Upper lobe of left lung (tissue), 6 donors: ENCODE measurements at regions not wholly inside any gene's neighbourhood (a gene's known extent, or its start where the extent isn't known, plus 50 kb on each side); places are given as distances from the start of the nearest gene placed in this dataset.
A peak's percentile ranks its signal among the peaks of the same experiment; 100 is the strongest.

Experiments used
- ATAC-seq, 2 donors: fragments of 200-7000 bp; cut with Tn5 transposase; one replicate each; pipeline ENCODE4 v1.9.1; 2022; ENCODE audit warnings: mild to moderate bottlenecking in 2 of 2, moderate library complexity in 2 of 2; ENCODE audit not compliant: low FRiP score in 2 of 2
- DNase-seq, 2 donors: peaks; one replicate each; pipeline ENCODE4 v3.0.0-alpha.2; 2019 to 2020
- H3K27ac ChIP-seq, 4 donors: fragments of 200-600 bp; sonication (generic); one replicate each; pipeline ENCODE4 v1.5.1; 2016 to 2019
- H3K27me3 ChIP-seq, 4 donors: fragments of 200-600 bp; sonication (generic); one replicate each; pipeline ENCODE4 v1.5.1; 2017 to 2019
- H3K36me3 ChIP-seq, 4 donors: fragments of 200-600 bp; sonication (generic); one replicate each; pipeline ENCODE4 v1.5.1; 2016 to 2019
- H3K4me1 ChIP-seq, 4 donors: fragments of 200-600 bp; sonication (generic); one replicate each; pipeline ENCODE4 v1.5.1; 2018 to 2019
- H3K4me3 ChIP-seq, 4 donors: fragments of 200-600 bp; sonication (generic); one replicate each; pipeline ENCODE4 v1.5.1; 2017 to 2019; ENCODE audit warnings: mild to moderate bottlenecking in 2 of 4, moderate library complexity in 1 of 4
- H3K9me3 ChIP-seq, 4 donors: fragments of 200-600 bp; sonication (generic); one replicate each; pipeline ENCODE4 v1.5.1; 2018 to 2019
- EP300 ChIP-seq, 4 donors: sonication (generic); formaldehyde crosslinking; IDR thresholded peaks; one replicate each; pipeline ENCODE4 v1.5.1; 2017; ENCODE audit warnings: antibody characterized with exemption in 4 of 4, control low read depth in 2 of 4
- POLR2A ChIP-seq, 4 donors: fragments of 450-650 bp; IDR thresholded peaks; one replicate each; pipeline ENCODE4 v1.5.1; 2016 to 2017; ENCODE audit warnings: antibody characterized with exemption in 4 of 4, mild to moderate bottlenecking in 2 of 4
- POLR2AphosphoS5 ChIP-seq, 2 donors: sonication (generic); formaldehyde crosslinking; IDR thresholded peaks; one replicate each; pipeline ENCODE4 v1.5.1; 2017; ENCODE audit warnings: antibody characterized with exemption in 2 of 2
- WGBS, 2 donors: methylation state at CpG; one replicate each; pipeline ENCODE4 v1.1.5; 2017 to 2018; 5-methylcytosine and 5-hydroxymethylcytosine counted together
- TF ChIP-seq, protein P1 (sequence below), 6 experiments: fragments of 450-650 bp in 4 of 6; fragments of 200-600 bp in 2 of 6; sonication (generic) in 2 of 6; IDR thresholded peaks; one replicate each; pipeline ENCODE4 v1.5.1; 2016 to 2019; ENCODE audit warnings: antibody characterized with exemption in 6 of 6
- donor health status: DM: no; HTN: no; CAD: no; lungs with moderate emphysema.
- donor health status: DM: no; HTN: yes; CAD: no; lungs with severe emphysema.

DNA sequence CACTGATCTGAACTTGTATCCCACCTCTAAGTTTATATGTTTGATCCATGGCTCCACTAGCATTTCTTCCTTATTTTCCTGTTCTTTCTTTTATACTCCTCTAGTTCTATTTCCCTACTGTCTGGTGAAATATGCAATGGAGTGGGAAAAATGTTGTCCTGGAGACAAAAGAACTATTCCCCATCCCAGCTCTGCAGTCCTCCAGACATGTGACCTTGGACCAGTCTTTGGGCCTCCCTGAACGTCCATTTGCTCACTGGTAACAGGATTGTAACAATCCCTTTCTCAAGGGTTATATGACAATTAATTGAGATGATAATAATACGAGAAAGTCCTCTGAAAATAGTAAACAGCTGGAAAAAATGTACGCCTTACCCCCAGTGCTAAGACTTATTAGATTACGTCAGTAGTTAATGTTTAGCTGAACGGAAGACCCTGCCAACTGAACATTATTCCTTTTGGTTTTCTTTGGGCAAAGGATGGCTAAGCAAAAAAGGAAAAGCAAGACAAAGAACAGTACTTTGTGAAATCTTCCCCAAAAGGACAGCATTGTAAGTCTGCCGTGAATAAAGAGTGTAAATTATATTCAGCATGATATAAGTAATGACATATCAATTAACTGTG, 302.3 kb upstream of the PPARGC1A start:
- WGBS, 2 donors, result 85% methylated on average over 6 of the region's 6 CpGs
- no peaks in the 10 kb centered on the region for H3K36me3 ChIP-seq
- no peaks in the 10 kb centered on the region for H3K9me3 ChIP-seq
- TF ChIP-seq EP300 (IDR thresholded peaks at IDR 0.05), result no peak
- no peak for TF ChIP-seq POLR2AphosphoS5 (IDR thresholded peaks at IDR 0.05)
- TF ChIP-seq POLR2A (IDR thresholded peaks at IDR 0.05), result no peak
- TF ChIP-seq, protein P1, sequence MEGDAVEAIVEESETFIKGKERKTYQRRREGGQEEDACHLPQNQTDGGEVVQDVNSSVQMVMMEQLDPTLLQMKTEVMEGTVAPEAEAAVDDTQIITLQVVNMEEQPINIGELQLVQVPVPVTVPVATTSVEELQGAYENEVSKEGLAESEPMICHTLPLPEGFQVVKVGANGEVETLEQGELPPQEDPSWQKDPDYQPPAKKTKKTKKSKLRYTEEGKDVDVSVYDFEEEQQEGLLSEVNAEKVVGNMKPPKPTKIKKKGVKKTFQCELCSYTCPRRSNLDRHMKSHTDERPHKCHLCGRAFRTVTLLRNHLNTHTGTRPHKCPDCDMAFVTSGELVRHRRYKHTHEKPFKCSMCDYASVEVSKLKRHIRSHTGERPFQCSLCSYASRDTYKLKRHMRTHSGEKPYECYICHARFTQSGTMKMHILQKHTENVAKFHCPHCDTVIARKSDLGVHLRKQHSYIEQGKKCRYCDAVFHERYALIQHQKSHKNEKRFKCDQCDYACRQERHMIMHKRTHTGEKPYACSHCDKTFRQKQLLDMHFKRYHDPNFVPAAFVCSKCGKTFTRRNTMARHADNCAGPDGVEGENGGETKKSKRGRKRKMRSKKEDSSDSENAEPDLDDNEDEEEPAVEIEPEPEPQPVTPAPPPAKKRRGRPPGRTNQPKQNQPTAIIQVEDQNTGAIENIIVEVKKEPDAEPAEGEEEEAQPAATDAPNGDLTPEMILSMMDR (IDR thresholded peaks at IDR 0.05), result no peak
- no peak overlapping the region for H3K27ac ChIP-seq
- H3K4me1 ChIP-seq, result no peaks in the 10 kb centered on the region
- no peak for ATAC-seq
- no peaks in the 10 kb centered on the region for H3K27me3 ChIP-seq
- H3K4me3 ChIP-seq, result no peak overlapping the region
- no peak for DNase-seq

DNA sequence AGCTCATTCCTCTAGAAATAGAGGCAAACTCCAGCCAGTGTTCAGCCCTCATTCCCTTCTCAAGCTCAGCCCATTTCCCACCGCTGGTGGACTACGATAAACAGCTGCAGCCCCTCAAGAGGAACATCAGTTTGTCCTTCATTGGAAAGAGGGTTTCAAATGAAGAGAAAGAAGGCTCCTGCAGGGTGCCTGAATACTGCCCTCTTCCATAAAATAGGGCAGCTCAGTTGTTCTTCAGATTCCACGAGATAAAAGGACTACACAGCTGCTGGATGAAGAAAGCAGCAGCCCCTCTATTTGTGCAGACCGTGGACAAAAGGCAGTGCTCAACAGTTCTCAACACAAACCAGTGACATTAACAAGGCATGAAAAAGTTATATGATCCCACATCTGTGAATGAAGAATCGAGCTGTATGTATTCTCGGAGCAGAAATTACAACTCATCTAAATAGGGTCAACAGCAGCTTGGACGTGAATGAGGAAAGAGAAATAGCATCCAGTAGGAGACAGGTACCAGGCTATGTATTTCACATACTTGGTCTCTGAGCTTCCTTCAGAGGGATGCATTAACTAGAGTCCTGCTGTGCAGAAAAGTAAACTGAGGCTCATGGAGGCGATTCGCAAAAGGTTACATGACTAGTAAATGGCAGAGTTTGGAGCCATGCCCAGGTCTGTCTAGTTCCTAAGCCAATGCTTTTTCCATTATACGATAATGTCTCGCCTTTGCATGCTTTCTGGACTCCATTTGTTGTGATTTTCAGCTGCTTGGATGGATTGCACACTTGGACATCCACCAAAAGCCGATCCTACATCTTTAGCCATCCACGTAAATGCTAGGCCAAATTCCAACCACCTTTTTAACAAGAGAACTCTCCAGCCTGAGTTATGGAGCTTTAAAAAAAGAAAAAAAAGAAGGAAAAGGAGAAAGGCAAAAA, 301.2 kb upstream of the PPARGC1A start:
- Histone ChIP-seq H3K27ac (no peak overlapping the region), H3K27me3 (no peaks in the 10 kb centered on the region), H3K9me3 (no peaks in the 10 kb centered on the region), H3K4me3 (no peak overlapping the region), H3K36me3 (no peaks in the 10 kb centered on the region), H3K4me1 (no peaks in the 10 kb centered on the region)
- 81% methylated on average over 13 of the region's 13 CpGs for WGBS, 2 donors
- ATAC-seq (no peak), DNase-seq (no peak)
- TF ChIP-seq EP300 (IDR thresholded peaks at IDR 0.05), result no peak

DNA sequence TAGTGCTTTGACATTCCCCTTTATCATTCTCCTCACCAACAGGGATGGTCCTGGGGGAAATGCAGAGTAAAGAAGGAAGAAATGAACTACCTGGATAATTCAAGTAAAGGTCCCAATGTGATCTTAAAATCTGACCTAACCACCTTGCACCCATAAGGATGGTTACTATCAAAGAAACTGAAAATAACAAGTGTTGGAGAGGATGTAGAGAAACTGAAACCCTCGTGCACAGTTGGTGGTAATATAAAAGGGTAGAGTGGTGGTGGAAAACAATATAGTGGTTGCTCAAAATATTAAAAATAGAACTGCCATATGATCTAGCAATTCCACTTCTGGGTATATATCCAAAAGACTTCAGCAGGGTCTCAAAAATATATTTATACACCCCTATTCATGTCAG, 298.6 kb upstream of the PPARGC1A start:
- no peak for ATAC-seq
- H3K4me3 ChIP-seq, result no peak overlapping the region
- H3K27ac ChIP-seq, result no peak overlapping the region
- 68 to 82% methylated on average over 1 of the region's 1 CpG for WGBS, 2 donors
- no peaks in the 10 kb centered on the region for H3K27me3 ChIP-seq
- no peaks in the 10 kb centered on the region for H3K36me3 ChIP-seq
- DNase-seq, result no peak
- TF ChIP-seq EP300 (IDR thresholded peaks at IDR 0.05), result no peak
- TF ChIP-seq POLR2A (IDR thresholded peaks at IDR 0.05), result no peak
- no peaks in the 10 kb centered on the region for H3K4me1 ChIP-seq
- H3K9me3 ChIP-seq, result no peaks in the 10 kb centered on the region

DNA sequence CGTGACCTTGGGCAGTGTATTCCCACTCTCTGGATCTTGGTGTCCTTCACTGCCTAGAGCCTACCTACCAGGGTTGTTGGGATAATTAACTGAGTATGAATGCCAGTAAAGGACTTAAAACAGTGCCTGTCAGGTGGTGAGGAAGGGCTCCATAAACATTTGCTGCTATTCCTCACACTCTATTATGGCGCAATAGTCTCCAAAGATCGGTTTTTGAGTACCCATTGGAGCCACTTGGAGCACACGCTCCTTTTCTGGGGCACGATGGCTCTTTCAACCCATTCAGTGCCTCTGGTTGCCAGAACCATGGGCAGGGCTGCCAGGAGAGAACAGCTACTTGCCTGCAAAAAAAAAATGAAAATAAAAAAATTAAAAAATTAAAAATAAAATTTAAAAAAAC, 296.6 kb upstream of the PPARGC1A start:
- DNase-seq, result no peak
- no peaks in the 10 kb centered on the region for H3K9me3 ChIP-seq
- H3K36me3 ChIP-seq, result no peaks in the 10 kb centered on the region
- no peak overlapping the region for H3K4me3 ChIP-seq
- no peaks in the 10 kb centered on the region for H3K27me3 ChIP-seq
- H3K4me1 ChIP-seq, result no peaks in the 10 kb centered on the region
- 56 to 85% methylated on average over 5 of the region's 5 CpGs for WGBS, 2 donors
- no peak for TF ChIP-seq POLR2AphosphoS5 (IDR thresholded peaks at IDR 0.05)
- peak in 1 of 2 donors; percentile 22 for ATAC-seq
- no peak overlapping the region for H3K27ac ChIP-seq

DNA sequence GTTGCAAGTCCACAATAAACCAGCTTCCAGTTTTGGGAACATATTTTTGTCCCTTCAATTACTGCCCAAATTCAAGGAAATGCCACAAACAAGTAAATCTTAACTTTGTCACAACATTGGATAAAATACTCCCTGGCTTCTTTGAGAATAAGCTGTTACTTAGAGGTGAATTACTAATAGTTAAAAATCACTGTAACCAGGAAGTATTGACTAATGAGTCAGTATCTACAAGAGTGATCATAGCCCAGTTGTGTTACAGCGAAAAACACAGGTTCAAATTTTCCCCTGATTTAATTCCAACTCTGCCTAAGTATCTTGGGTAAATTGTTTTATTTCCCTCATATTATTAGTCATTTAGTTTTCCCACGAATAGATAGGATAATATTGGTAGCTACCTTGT, 291.2 kb upstream of the PPARGC1A start:
- Histone ChIP-seq H3K36me3 (no peaks in the 10 kb centered on the region), H3K4me3 (no peak overlapping the region), H3K27ac (no peak overlapping the region), H3K27me3 (no peaks in the 10 kb centered on the region), H3K4me1 (no peaks in the 10 kb centered on the region), H3K9me3 (no peaks in the 10 kb centered on the region)
- 85 to 86% methylated on average over 2 of the region's 2 CpGs for WGBS, 2 donors
- TF ChIP-seq EP300 (IDR thresholded peaks at IDR 0.05) (no peak), POLR2AphosphoS5 (IDR thresholded peaks at IDR 0.05) (no peak), POLR2A (IDR thresholded peaks at IDR 0.05) (no peak)
- TF ChIP-seq, protein P1 (IDR thresholded peaks at IDR 0.05), result no peak
- no peak for ATAC-seq
- DNase-seq, result no peak

DNA sequence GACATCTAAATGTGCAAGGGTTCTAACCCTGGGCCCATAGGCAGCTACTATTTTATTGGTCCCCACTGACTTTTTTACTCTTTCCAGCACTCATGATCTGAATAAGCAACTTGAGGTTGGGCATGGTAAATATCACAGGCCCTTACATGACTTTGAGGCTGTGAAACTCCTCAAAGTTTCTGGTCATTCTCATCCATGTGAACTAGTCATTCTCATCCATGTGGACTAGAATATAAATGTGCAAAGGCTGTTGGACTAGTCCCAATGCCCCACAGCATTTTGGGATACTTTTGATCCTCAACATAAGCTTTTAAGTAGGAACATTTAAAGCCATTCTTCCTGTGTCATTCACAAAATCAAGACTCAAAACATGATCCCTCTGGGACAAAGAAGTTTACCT, 290.7 kb upstream of the PPARGC1A start:
- Histone ChIP-seq H3K27me3 (no peaks in the 10 kb centered on the region), H3K27ac (no peak overlapping the region), H3K9me3 (no peaks in the 10 kb centered on the region), H3K4me3 (no peak overlapping the region), H3K4me1 (no peaks in the 10 kb centered on the region), H3K36me3 (no peaks in the 10 kb centered on the region)
- DNase-seq, result no peak
- TF ChIP-seq POLR2AphosphoS5 (IDR thresholded peaks at IDR 0.05) (no peak), POLR2A (IDR thresholded peaks at IDR 0.05) (no peak), EP300 (IDR thresholded peaks at IDR 0.05) (no peak)
- TF ChIP-seq, protein P1 (IDR thresholded peaks at IDR 0.05), result no peak
- ATAC-seq, result no peak
